DND-41 (cell line): ENCODE measurements at regions not wholly inside any gene's neighbourhood (a gene's known extent, or its start where the extent isn't known, plus 50 kb on each side); places are given as distances from the start of the nearest gene placed in this dataset.

Experiments
- EZH2 ChIP-seq: IDR thresholded peaks from 3 replicates; pipeline ENCODE4 v1.6.1; 2012; ENCODE audit warnings: borderline replicate concordance, low read depth, mild to moderate bottlenecking, moderate library complexity, low read length, inconsistent platforms; ENCODE audit not compliant: severe bottlenecking
- TF ChIP-seq, protein P1 (sequence below): IDR thresholded peaks from 2 replicates; pipeline ENCODE4 v1.5.1; 2012; ENCODE audit warnings: borderline replicate concordance, low read length, moderate library complexity, mild to moderate bottlenecking; ENCODE audit not compliant: poor library complexity, severe bottlenecking; ENCODE audit errors: extremely low read depth

- TF ChIP-seq, protein P1, sequence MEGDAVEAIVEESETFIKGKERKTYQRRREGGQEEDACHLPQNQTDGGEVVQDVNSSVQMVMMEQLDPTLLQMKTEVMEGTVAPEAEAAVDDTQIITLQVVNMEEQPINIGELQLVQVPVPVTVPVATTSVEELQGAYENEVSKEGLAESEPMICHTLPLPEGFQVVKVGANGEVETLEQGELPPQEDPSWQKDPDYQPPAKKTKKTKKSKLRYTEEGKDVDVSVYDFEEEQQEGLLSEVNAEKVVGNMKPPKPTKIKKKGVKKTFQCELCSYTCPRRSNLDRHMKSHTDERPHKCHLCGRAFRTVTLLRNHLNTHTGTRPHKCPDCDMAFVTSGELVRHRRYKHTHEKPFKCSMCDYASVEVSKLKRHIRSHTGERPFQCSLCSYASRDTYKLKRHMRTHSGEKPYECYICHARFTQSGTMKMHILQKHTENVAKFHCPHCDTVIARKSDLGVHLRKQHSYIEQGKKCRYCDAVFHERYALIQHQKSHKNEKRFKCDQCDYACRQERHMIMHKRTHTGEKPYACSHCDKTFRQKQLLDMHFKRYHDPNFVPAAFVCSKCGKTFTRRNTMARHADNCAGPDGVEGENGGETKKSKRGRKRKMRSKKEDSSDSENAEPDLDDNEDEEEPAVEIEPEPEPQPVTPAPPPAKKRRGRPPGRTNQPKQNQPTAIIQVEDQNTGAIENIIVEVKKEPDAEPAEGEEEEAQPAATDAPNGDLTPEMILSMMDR: no peak
- TF ChIP-seq EZH2: no peak
Measured at GRCh38 chrX:150150780-150151125, 212.4 kb upstream of the MAMLD1 start.
